Peyer's patch (tissue), 4 donors: ENCODE measurements at regions not wholly inside any gene's neighbourhood (a gene's known extent, or its start where the extent isn't known, plus 50 kb on each side); places are given as distances from the start of the nearest gene placed in this dataset.

Experiments used
- DNase-seq, 3 donors: peaks; one replicate each; pipeline ENCODE4 v3.0.0-alpha.2; 2017 to 2019
- H3K27ac ChIP-seq, 4 donors: fragments of 200-600 bp; sonication (generic); one replicate each; pipeline ENCODE4 v1.5.1; 2016 to 2019
- H3K27me3 ChIP-seq, 2 donors: fragments of 200-600 bp; sonication (generic); one replicate each; pipeline ENCODE4 v1.5.1; 2019
- H3K36me3 ChIP-seq, 3 donors: fragments of 200-600 bp; sonication (generic); one replicate each; pipeline ENCODE4 v1.5.1; 2016 to 2019
- H3K4me1 ChIP-seq, 4 donors: fragments of 200-600 bp; sonication (generic); one replicate each; pipeline ENCODE4 v1.5.1; 2016 to 2019
- H3K4me3 ChIP-seq, 4 donors: fragments of 200-600 bp; sonication (generic); 1 replicate in 3 of 4; 2 replicates in 1 of 4; pipeline ENCODE4 v1.5.1; 2016 to 2019; ENCODE audit warnings: mild to moderate bottlenecking in 1 of 4
- H3K9me3 ChIP-seq, 4 donors: fragments of 200-600 bp; sonication (generic); one replicate each; pipeline ENCODE4 v1.5.1; 2016 to 2019; ENCODE audit warnings: mild to moderate bottlenecking in 1 of 4
- CTCF ChIP-seq, 6 experiments: fragments of 450-650 bp in 4 of 6; fragments of 200-600 bp in 2 of 6; sonication (generic) in 1 of 6; IDR thresholded peaks; one replicate each; pipeline ENCODE4 v1.5.1; 2017 to 2019; ENCODE audit warnings: antibody characterized with exemption in 6 of 6, mild to moderate bottlenecking in 3 of 6, moderate library complexity in 1 of 6
- POLR2A ChIP-seq, 2 donors: fragments of 450-650 bp; IDR thresholded peaks; one replicate each; pipeline ENCODE4 v1.5.1; 2017; ENCODE audit warnings: antibody characterized with exemption in 2 of 2, mild to moderate bottlenecking in 2 of 2, moderate library complexity in 2 of 2

GRCh38 chrX:96006281-96006680 is 678.4 kb upstream of the DIAPH2 start:
- Histone ChIP-seq H3K9me3 (peaks cover 0 to 3% (median 0%) of the 10 kb centered on the region in 4 donors), H3K27me3 (no peaks in the 10 kb centered on the region), H3K27ac (no peak overlapping the region), H3K36me3 (no peaks in the 10 kb centered on the region), H3K4me3 (no peak overlapping the region), H3K4me1 (no peaks in the 10 kb centered on the region)
- TF ChIP-seq CTCF (IDR thresholded peaks at IDR 0.05) (no peak), POLR2A (IDR thresholded peaks at IDR 0.05) (no peak)
- DNase-seq, result no peak

DNA sequence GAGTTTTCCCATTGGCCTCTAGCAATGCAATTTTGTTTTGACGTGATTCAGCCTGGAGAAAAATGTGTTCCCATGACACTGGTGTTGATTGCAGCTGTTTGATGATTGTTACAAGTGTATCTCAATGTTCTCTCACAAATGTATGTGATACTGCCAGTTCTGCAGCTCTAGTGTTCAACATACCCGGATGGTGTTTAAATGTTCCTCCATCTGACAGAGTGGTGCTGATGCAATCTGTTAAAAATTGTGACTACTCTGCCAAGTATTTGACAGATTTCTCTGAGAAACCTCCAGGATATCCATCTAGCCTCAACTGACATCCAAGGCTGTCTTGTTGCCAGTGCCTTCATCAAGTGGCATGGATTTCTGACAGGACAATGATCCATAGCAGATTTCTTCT is 657.2 kb upstream of the DIAPH2 start:
- no peaks in the 10 kb centered on the region for H3K9me3 ChIP-seq
- no peak for TF ChIP-seq POLR2A (IDR thresholded peaks at IDR 0.05)
- no peak for TF ChIP-seq CTCF (IDR thresholded peaks at IDR 0.05)
- no peaks in the 10 kb centered on the region for H3K4me1 ChIP-seq
- no peak overlapping the region for H3K4me3 ChIP-seq
- H3K27me3 ChIP-seq, result no peaks in the 10 kb centered on the region
- no peak for DNase-seq
- no peaks in the 10 kb centered on the region for H3K36me3 ChIP-seq
- H3K27ac ChIP-seq, result no peak overlapping the region

DNA sequence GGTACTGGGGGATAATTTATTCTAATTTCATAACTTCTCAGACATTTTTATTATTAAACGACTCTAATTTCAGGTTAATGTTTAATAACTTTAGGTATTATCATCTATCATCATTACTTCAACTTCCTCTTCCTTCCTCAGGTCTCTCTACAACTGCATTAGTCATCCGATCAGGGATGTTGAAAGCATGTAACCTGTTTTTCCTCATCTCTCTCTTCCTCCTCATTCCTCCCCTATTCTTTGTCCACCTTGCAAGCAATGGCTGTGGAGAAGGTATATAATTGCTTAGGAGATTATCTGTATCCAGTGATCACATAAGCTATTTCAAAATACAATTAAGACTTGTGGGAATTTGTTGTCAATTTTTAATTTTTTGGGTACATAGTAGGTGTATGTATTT is 632.6 kb upstream of the DIAPH2 start:
- Histone ChIP-seq H3K9me3 (no peaks in the 10 kb centered on the region), H3K36me3 (no peaks in the 10 kb centered on the region), H3K4me1 (no peaks in the 10 kb centered on the region), H3K27ac (no peak overlapping the region), H3K27me3 (no peaks in the 10 kb centered on the region), H3K4me3 (no peak overlapping the region)
- TF ChIP-seq CTCF (IDR thresholded peaks at IDR 0.05) (no peak), POLR2A (IDR thresholded peaks at IDR 0.05) (no peak)
- DNase-seq, result no peak

GRCh38 chrX:96081891-96082290 is 602.8 kb upstream of the DIAPH2 start:
- H3K9me3 ChIP-seq, result no peaks in the 10 kb centered on the region
- H3K4me3 ChIP-seq, result no peak overlapping the region
- no peaks in the 10 kb centered on the region for H3K4me1 ChIP-seq
- no peaks in the 10 kb centered on the region for H3K27me3 ChIP-seq
- no peak for DNase-seq
- H3K27ac ChIP-seq, result no peak overlapping the region
- TF ChIP-seq POLR2A (IDR thresholded peaks at IDR 0.05) (no peak), CTCF (IDR thresholded peaks at IDR 0.05) (no peak)
- no peaks in the 10 kb centered on the region for H3K36me3 ChIP-seq

DNA sequence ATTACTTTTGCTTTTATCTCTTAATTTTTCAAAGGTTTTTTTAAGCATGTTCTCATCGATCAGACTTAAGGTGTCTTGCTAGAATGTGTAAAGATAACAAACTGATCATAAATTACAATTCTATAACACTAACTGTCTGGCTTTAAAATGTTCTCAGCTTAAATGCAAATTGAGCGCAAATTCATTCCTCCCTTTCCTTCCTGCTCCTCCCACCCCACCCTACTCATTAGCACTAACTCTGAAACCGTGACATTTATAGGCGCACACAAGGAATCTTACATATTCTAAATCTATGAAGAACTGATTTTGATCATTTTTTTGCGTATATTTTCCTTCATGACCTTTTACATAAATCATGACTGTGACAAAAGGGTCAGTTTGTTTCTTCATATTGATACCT is 590.0 kb upstream of the DIAPH2 start:
- DNase-seq, result no peak
- no peaks in the 10 kb centered on the region for H3K4me1 ChIP-seq
- H3K36me3 ChIP-seq, result no peaks in the 10 kb centered on the region
- H3K27me3 ChIP-seq, result no peaks in the 10 kb centered on the region
- no peaks in the 10 kb centered on the region for H3K9me3 ChIP-seq
- no peak overlapping the region for H3K27ac ChIP-seq
- H3K4me3 ChIP-seq, result no peak overlapping the region
- TF ChIP-seq POLR2A (IDR thresholded peaks at IDR 0.05) (no peak), CTCF (IDR thresholded peaks at IDR 0.05) (no peak)

- no peak overlapping the region for H3K4me3 ChIP-seq
- no peak for TF ChIP-seq CTCF (IDR thresholded peaks at IDR 0.05)
- TF ChIP-seq POLR2A (IDR thresholded peaks at IDR 0.05), result no peak
- no peak for DNase-seq
- no peaks in the 10 kb centered on the region for H3K36me3 ChIP-seq
- no peaks in the 10 kb centered on the region for H3K9me3 ChIP-seq
- H3K4me1 ChIP-seq, result no peaks in the 10 kb centered on the region
- H3K27ac ChIP-seq, result no peak overlapping the region
- H3K27me3 ChIP-seq, result no peaks in the 10 kb centered on the region
These were observed 586.2 kb upstream of the DIAPH2 start for GRCh38 chrX:96098471-96098870.
